ENCODE measurements at regions not wholly inside any gene's neighbourhood (a gene's known extent, or its start where the extent isn't known, plus 50 kb on each side); places are given as distances from the start of the nearest gene placed in this dataset.

DNA sequence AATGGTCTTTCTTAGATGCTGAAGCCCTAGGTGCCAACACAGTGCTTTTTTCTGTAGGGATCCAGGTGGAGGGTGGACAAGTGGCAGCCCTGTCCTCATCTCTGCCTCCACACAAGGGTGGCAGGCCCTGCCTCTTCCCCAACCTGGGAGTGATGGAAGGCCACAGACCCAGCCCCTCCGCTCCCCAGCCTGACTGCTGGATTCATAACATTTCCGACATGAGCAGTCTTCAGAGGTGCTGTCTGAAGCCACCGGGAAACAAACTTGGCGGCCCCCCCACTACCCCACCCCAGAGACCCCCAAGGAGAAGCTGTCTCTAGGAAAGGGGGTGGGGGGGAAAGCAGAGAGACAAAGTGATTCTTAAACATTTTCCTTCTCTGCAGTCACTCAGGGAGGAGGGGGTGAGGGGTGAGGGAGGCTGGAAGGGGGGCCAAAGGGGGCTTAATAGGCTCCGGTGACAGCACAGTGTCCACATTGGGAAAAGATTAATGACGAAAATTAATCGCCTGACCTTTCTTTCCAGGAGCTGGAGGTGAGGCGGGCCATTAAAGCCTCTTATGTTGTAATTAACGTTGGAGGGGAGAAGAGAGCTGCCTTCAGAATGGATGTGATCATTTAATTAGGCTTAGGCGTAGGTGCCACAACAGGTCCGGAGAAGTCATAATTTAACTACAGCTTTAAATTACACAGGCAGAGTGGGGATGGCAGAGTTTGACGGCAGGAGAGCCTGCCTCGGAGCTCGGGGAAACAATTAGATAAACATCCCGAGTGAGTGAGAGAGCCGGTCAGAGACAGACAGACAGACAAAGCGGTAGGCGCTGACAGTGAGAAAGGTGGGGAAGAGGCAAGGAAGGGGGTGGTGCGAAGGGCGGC, 76.8 kb upstream of the FOXP4 start:
- no peak for DNase-seq
- ChIA-PET POLR2A (no interaction called here), CTCF (no interaction called here)
- Histone ChIP-seq H3K27me3 (replicated peaks in 2 of 5; ENCODE audit: control insufficient read depth in 4 of 5, insufficient read depth in 5 of 5, low read length in 4 of 5) (peaks cover 0 to 62% (median 18%) of the 10 kb centered on the region in 5 experiments), H3K27ac (ENCODE audit: insufficient read depth in 1 of 2, low read depth in 1 of 2, low read length in 2 of 2, poor library complexity in 1 of 2, severe bottlenecking in 2 of 2) (no peak overlapping the region), H3K36me3 (ENCODE audit: control insufficient read depth in 4 of 4, insufficient read depth in 4 of 4, low read length in 3 of 4) (no peaks in the 10 kb centered on the region), H3K4me3 (ENCODE audit: control insufficient read depth in 1 of 7, extremely low read depth in 1 of 7, insufficient read depth in 4 of 7, low read depth in 2 of 7, low read length in 6 of 7) (peak overlapping the region in 5 of 7 experiments; percentile 17 to 57 (median 32)), H3K4me1 (ENCODE audit: control extremely low read depth in 1 of 4, control insufficient read depth in 4 of 4, insufficient read depth in 4 of 4, low read length in 3 of 4) (peaks cover 0 to 14% (median 11%) of the 10 kb centered on the region in 4 experiments), H3K9me3 (ENCODE audit: control extremely low read depth in 1 of 5, control insufficient read depth in 4 of 5, insufficient read depth in 2 of 5, low read depth in 1 of 5, low read length in 4 of 5) (no peaks in the 10 kb centered on the region)
- 41% methylated on average over 10 of the region's 20 CpGs for WGBS (ENCODE audit: insufficient coverage)

DNA sequence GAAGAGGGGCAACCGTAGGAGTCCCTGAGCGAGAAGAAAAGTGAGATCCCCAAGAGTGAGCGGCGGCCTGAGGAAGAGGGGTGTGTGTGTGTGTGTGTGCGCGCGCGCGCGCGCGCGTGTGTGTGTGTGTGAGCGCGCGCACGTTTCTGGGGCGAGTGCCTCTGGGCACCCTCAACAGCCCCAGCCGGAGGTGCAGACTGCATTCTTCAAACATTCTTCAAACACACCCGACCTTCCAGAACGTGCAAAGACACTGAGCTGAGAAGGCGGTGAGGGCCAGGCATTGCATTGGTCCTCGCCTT, 76.2 kb upstream of the FOXP4 start:
- Histone ChIP-seq H3K4me3 (ENCODE audit: control insufficient read depth in 1 of 7, extremely low read depth in 1 of 7, insufficient read depth in 4 of 7, low read depth in 2 of 7, low read length in 6 of 7) (peak overlapping the region in 5 of 7 experiments; percentile 17 to 57 (median 32)), H3K27ac (ENCODE audit: insufficient read depth in 1 of 2, low read depth in 1 of 2, low read length in 2 of 2, poor library complexity in 1 of 2, severe bottlenecking in 2 of 2) (no peak overlapping the region), H3K4me1 (ENCODE audit: control extremely low read depth in 1 of 4, control insufficient read depth in 4 of 4, insufficient read depth in 4 of 4, low read length in 3 of 4) (peaks cover 0 to 14% (median 11%) of the 10 kb centered on the region in 4 experiments), H3K27me3 (replicated peaks in 2 of 5; ENCODE audit: control insufficient read depth in 4 of 5, insufficient read depth in 5 of 5, low read length in 4 of 5) (peaks cover 0 to 64% (median 18%) of the 10 kb centered on the region in 5 experiments), H3K36me3 (ENCODE audit: control insufficient read depth in 4 of 4, insufficient read depth in 4 of 4, low read length in 3 of 4) (no peaks in the 10 kb centered on the region), H3K9me3 (ENCODE audit: control extremely low read depth in 1 of 5, control insufficient read depth in 4 of 5, insufficient read depth in 2 of 5, low read depth in 1 of 5, low read length in 4 of 5) (no peaks in the 10 kb centered on the region)
- WGBS (ENCODE audit: insufficient coverage), result 7% methylated on average over 5 of the region's 23 CpGs
- ChIA-PET POLR2A (no interaction called here), CTCF (interaction anchor here (1.2 kb wide), 1 partner anchor 101 kb away, joined by 3 read pairs; no protein-coding TSS in a partner anchor)
- DNase-seq, result peak in 2 of 3 donors; percentile 42 to 54

DNA sequence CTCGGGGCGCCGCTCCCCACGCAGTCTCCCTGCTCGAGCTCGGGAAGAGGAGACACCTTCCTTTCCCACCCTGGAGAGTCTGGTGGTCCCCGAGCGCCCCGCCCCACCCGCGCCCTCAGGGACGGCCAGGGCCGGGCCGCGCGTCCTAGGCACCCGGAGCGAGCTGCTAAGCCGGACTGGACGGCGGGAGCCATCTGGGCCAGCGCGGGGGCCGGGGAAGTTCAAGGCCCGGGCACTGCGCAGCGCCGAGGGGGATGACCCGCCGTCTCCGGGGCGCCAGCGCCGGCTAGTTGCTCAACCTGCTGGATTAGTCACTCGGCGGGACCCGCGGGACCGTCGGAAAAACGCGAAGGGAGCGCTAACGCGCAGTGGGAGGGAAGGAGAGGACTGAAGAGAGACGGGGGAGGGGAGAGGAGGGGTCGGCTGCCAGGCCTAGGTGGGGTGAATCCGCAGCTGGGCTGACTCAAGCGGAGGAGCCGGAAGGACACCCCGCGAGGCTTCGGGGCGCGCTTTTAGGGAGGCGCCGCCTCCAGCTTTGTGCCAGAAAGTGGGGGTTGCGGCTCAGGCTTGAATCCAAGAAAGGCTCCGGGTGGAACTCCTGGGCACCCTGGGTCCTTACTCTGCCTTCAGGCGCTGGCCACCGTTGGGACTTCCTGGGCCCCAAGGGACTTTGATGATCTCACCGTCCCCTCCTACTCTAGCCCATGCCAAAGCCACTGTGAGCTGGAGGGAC, 75.7 kb upstream of the FOXP4 start:
- H3K36me3 ChIP-seq (ENCODE audit: control insufficient read depth in 4 of 4, insufficient read depth in 4 of 4, low read length in 3 of 4), result no peaks in the 10 kb centered on the region
- peaks cover 0 to 14% (median 11%) of the 10 kb centered on the region in 4 experiments for H3K4me1 ChIP-seq (ENCODE audit: control extremely low read depth in 1 of 4, control insufficient read depth in 4 of 4, insufficient read depth in 4 of 4, low read length in 3 of 4)
- H3K4me3 ChIP-seq (ENCODE audit: control insufficient read depth in 1 of 7, extremely low read depth in 1 of 7, insufficient read depth in 4 of 7, low read depth in 2 of 7, low read length in 6 of 7), result peak overlapping the region in 4 of 7 experiments; percentile 0 to 57 (median 38)
- ChIA-PET CTCF (interaction anchor here (1.2 kb wide), 2 partner anchors 8 to 102 kb away, joined by 3 to 5 read pairs; no protein-coding TSS in a partner anchor), POLR2A (no interaction called here)
- no peak overlapping the region for H3K27ac ChIP-seq (ENCODE audit: insufficient read depth in 1 of 2, low read depth in 1 of 2, low read length in 2 of 2, poor library complexity in 1 of 2, severe bottlenecking in 2 of 2)
- 7% methylated on average over 51 of the region's 62 CpGs for WGBS (ENCODE audit: insufficient coverage)
- no peaks in the 10 kb centered on the region for H3K9me3 ChIP-seq (ENCODE audit: control extremely low read depth in 1 of 5, control insufficient read depth in 4 of 5, insufficient read depth in 2 of 5, low read depth in 1 of 5, low read length in 4 of 5)
- DNase-seq, result peak in 2 of 3 donors; percentile 29 to 35
- H3K27me3 ChIP-seq (replicated peaks in 2 of 5; ENCODE audit: control insufficient read depth in 4 of 5, insufficient read depth in 5 of 5, low read length in 4 of 5), result peaks cover 0 to 65% (median 18%) of the 10 kb centered on the region in 5 experiments

DNA sequence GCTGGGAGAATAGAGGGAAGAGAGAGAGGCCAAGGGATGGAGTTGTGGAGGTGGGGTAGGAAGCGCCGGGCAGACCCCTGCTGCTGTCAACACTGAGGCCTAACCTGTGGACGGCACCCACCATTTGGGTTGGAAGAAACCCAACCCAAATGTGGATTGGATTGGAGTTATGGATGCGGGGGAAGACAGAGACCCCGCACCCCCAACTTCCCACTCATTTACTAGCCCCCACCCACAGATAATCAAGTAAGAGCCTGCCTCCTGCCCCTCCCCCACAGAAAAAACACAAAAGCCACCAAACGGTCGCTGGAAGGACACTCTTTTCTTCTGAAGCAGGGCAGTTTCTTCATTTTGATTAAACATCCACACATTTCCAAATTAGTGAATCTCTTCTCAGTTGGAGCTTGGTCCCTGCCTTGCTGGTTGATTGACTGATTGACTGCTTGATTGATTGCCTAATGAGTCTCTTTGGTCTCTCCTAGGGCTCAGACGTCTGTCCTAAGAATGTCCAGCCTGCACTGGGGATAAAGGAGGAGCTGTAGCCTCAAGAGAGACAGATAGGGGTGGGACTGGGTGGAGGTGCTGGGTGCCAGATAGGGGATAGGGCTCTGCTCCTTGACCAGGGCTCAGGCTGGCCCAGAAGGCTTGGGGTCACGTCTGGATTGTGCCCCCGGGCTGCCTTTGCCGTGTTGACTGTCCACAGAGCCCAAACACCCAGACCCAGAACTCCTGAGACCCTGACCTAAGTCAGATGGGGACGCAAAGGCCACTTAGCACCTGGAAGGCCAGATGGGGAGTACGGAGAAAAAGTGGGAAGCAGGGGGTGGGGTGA, 74.9 kb upstream of the FOXP4 start:
- H3K27me3 ChIP-seq (replicated peaks in 2 of 5; ENCODE audit: control insufficient read depth in 4 of 5, insufficient read depth in 5 of 5, low read length in 4 of 5), result peaks cover 0 to 66% (median 18%) of the 10 kb centered on the region in 5 experiments
- H3K27ac ChIP-seq (ENCODE audit: insufficient read depth in 1 of 2, low read depth in 1 of 2, low read length in 2 of 2, poor library complexity in 1 of 2, severe bottlenecking in 2 of 2), result no peak overlapping the region
- no peak for DNase-seq
- no peaks in the 10 kb centered on the region for H3K9me3 ChIP-seq (ENCODE audit: control extremely low read depth in 1 of 5, control insufficient read depth in 4 of 5, insufficient read depth in 2 of 5, low read depth in 1 of 5, low read length in 4 of 5)
- 89% methylated on average over 8 of the region's 13 CpGs for WGBS (ENCODE audit: insufficient coverage)
- ChIA-PET CTCF (interaction anchor here (1.2 kb wide), 2 partner anchors 9 to 103 kb away, joined by 3 to 5 read pairs; no protein-coding TSS in a partner anchor), POLR2A (no interaction called here)
- no peak overlapping the region for H3K4me3 ChIP-seq (ENCODE audit: control insufficient read depth in 1 of 7, extremely low read depth in 1 of 7, insufficient read depth in 4 of 7, low read depth in 2 of 7, low read length in 6 of 7)
- no peaks in the 10 kb centered on the region for H3K36me3 ChIP-seq (ENCODE audit: control insufficient read depth in 4 of 4, insufficient read depth in 4 of 4, low read length in 3 of 4)
- peaks cover 0 to 14% (median 11%) of the 10 kb centered on the region in 4 experiments for H3K4me1 ChIP-seq (ENCODE audit: control extremely low read depth in 1 of 4, control insufficient read depth in 4 of 4, insufficient read depth in 4 of 4, low read length in 3 of 4)

DNA sequence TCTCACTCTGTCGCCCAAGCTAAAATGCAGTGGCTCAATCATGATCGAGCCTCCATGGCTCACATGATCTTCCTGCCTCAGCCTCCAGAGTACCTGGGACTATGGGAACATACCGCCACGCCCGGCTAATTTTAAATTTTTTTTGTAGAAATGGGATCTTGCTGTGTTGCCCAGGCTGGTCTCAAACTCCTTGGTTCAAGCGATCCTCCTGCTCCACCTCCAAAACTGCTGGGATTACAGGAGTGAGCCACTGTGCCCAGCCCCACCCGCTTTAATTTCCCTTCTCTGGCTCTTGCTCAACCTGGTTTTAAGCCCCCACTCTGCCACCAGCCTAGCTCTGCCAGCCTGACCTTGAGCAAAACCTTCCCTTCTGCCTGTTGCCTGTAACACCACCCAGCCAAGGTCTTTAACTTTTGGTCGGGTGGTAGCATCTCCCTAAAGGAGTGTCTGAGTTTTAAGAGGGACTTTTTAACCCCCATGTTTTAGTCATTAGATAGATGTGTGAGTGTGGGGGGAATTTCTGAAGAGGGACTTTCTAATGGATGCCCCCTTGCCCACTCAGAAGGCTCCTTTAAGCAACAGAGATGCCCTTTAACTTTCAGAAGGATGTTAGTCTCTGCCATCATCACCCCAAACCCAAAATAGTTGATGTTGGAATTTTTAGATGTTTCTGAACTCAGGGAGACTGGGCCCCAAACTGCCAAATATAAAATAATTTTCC, 71.8 kb upstream of the FOXP4 start:
- WGBS (ENCODE audit: insufficient coverage), result 97% methylated on average over 5 of the region's 8 CpGs
- no peaks in the 10 kb centered on the region for H3K9me3 ChIP-seq (ENCODE audit: control extremely low read depth in 1 of 5, control insufficient read depth in 4 of 5, insufficient read depth in 2 of 5, low read depth in 1 of 5, low read length in 4 of 5)
- ChIA-PET CTCF (interaction anchor here (1.5 kb wide), 1 partner anchor 10 kb away, joined by 4 read pairs; no protein-coding TSS in a partner anchor), POLR2A (no interaction called here)
- peaks cover 0 to 14% (median 9%) of the 10 kb centered on the region in 4 experiments for H3K4me1 ChIP-seq (ENCODE audit: control extremely low read depth in 1 of 4, control insufficient read depth in 4 of 4, insufficient read depth in 4 of 4, low read length in 3 of 4)
- no peaks in the 10 kb centered on the region for H3K36me3 ChIP-seq (ENCODE audit: control insufficient read depth in 4 of 4, insufficient read depth in 4 of 4, low read length in 3 of 4)
- no peak overlapping the region for H3K4me3 ChIP-seq (ENCODE audit: control insufficient read depth in 1 of 7, extremely low read depth in 1 of 7, insufficient read depth in 4 of 7, low read depth in 2 of 7, low read length in 6 of 7)
- no peak overlapping the region for H3K27ac ChIP-seq (ENCODE audit: insufficient read depth in 1 of 2, low read depth in 1 of 2, low read length in 2 of 2, poor library complexity in 1 of 2, severe bottlenecking in 2 of 2)
- peaks cover 0 to 62% (median 12%) of the 10 kb centered on the region in 5 experiments for H3K27me3 ChIP-seq (replicated peaks in 2 of 5; ENCODE audit: control insufficient read depth in 4 of 5, insufficient read depth in 5 of 5, low read length in 4 of 5)
- no peak for DNase-seq

DNA sequence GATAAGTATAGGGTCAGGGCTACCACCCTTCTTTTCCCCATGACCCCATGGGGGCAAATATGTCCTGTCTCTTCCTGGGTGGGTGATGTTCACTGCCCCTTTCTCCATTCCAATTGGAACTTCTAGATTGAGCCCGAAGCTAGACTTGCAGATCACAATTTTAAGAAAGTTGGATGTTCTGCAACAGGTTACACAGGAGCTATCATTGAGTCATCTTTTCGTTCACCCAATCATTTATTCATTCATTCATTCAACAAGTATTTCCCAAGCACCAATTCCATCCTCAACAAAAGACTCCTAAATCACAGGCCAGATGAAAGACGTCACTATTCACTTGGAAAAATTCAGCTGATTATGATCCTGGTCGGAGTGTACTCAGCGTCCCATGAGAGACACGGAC, 71.0 kb upstream of the FOXP4 start:
- DNase-seq, result no peak
- Histone ChIP-seq H3K4me1 (ENCODE audit: control extremely low read depth in 1 of 4, control insufficient read depth in 4 of 4, insufficient read depth in 4 of 4, low read length in 3 of 4) (peaks cover 0 to 7% (median 4%) of the 10 kb centered on the region in 4 experiments), H3K27ac (ENCODE audit: insufficient read depth in 1 of 2, low read depth in 1 of 2, low read length in 2 of 2, poor library complexity in 1 of 2, severe bottlenecking in 2 of 2) (no peak overlapping the region), H3K9me3 (ENCODE audit: control extremely low read depth in 1 of 5, control insufficient read depth in 4 of 5, insufficient read depth in 2 of 5, low read depth in 1 of 5, low read length in 4 of 5) (no peaks in the 10 kb centered on the region), H3K4me3 (ENCODE audit: control insufficient read depth in 1 of 7, extremely low read depth in 1 of 7, insufficient read depth in 4 of 7, low read depth in 2 of 7, low read length in 6 of 7) (no peak overlapping the region), H3K36me3 (ENCODE audit: control insufficient read depth in 4 of 4, insufficient read depth in 4 of 4, low read length in 3 of 4) (no peaks in the 10 kb centered on the region), H3K27me3 (replicated peaks in 2 of 5; ENCODE audit: control insufficient read depth in 4 of 5, insufficient read depth in 5 of 5, low read length in 4 of 5) (peaks cover 0 to 54% (median 9%) of the 10 kb centered on the region in 5 experiments)
- ChIA-PET CTCF (interaction anchor here (0.7 to 1.6 kb wide), 2 partner anchors 18 to 52 kb away, joined by 3 read pairs; no protein-coding TSS in a partner anchor), POLR2A (no interaction called here)
- 100% methylated on average over 4 of the region's 6 CpGs for WGBS (ENCODE audit: insufficient coverage)

Data from common myeloid progenitor, CD34-positive (primary cell).